HG03095 (cell line): ENCODE measurements at regions not wholly inside any gene's neighbourhood (a gene's known extent, or its start where the extent isn't known, plus 50 kb on each side); places are given as distances from the start of the nearest gene placed in this dataset.
"Not testable (repeated sequence)": the region's sequence is repeated elsewhere in the genome, so short reads cannot be mapped to it uniquely, and the experiment has no call there.

Source experiments
- ATAC-seq: cut with Tn5 transposase; IDR thresholded peaks from one replicate; pipeline ENCODE4 v1.9.1; 2021; ENCODE audit warnings: moderate library complexity; ENCODE audit not compliant: unreplicated experiment

GRCh38 chr16:14002416-14002990 lies 68.6 kb upstream of the MRTFB start:
- ATAC-seq: no peak

DNA sequence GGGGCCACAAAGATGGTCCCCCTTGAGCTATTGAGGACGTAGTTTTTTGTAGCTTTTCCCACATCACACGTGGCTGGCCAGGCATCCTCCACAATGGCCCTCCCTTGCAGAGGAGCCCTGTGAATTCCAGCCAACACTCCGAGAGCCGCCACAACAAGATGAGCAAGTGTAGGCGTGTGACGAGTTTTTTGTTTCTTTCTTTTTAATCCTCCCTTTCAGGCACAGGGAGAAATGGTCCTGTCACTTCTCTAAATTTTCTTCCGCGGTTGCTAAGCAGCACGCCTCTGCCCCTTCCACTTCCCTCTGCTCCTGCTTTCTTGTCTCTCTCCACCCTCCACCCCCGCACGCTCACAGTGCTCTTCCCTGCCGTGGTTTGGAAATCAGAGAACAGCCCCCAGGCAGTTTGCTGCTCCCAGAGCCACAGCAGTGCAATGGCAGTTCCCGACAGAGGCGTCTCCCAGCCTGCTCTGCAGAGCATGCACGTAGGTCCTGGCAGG lies 68.0 kb upstream of the MRTFB start:
- no peak for ATAC-seq

GRCh38 chr16:14004031-14004728 lies 66.9 kb upstream of the MRTFB start:
- no peak for ATAC-seq

DNA sequence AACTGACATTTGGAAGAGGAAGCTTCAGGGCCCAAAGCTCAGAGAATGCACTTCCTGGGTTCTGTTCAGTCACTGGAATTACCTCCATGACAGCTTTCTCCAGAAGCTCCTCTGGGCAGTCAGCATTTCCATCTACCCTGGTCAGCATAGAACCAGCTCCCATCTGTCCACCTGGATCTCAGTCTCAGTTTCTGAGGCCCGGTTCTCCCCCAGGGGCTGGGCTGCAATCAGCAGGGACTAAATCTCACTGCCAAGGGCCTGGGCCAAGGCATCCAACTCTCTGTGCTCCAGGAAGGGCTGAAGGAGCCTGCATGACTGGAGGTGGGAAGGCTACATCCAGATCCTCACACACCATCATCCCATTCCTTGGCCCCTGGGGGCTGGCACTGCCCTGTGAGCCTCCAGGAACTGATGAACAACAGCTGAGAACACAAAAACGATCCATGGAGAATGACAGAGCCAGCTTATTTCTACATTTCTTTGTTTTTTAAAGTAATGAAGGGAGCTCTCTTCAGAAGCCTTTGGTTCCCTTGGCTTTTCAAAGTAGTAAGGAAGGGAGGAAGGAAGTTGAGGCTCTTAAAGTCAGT lies 66.3 kb upstream of the MRTFB start:
- ATAC-seq: no peak

GRCh38 chr16:14005335-14005734 lies 65.8 kb upstream of the MRTFB start:
- ATAC-seq: no peak

- peak; percentile 76 for ATAC-seq
Measured at GRCh38 chr16:14007450-14007849, 63.7 kb upstream of the MRTFB start.

DNA sequence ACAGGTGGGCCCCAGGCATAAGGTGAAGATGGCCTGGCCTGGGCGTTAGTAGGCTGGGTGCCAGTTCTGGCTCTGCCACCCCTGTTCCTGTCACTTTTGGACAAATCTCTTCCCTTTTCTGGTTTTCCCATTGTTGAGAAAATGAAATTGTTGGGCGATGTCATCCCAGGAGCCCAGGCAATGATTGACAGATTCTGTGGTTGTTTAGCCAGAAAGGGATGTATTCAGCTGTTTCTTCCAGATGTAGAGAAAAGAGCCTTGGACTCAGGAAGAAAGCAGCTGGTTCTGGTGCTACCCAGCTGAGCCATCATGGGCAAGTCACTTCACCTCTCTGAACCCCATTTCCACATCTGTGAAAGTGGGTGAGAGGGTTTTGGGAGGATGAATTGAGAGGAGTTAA lies 60.1 kb upstream of the MRTFB start:
- ATAC-seq: no peak

- no peak for ATAC-seq
Measured at GRCh38 chr16:14011846-14012245, 59.3 kb upstream of the MRTFB start.

- ATAC-seq: no peak
Measured at GRCh38 chr16:14013145-14013570, 58.0 kb upstream of the MRTFB start.

DNA sequence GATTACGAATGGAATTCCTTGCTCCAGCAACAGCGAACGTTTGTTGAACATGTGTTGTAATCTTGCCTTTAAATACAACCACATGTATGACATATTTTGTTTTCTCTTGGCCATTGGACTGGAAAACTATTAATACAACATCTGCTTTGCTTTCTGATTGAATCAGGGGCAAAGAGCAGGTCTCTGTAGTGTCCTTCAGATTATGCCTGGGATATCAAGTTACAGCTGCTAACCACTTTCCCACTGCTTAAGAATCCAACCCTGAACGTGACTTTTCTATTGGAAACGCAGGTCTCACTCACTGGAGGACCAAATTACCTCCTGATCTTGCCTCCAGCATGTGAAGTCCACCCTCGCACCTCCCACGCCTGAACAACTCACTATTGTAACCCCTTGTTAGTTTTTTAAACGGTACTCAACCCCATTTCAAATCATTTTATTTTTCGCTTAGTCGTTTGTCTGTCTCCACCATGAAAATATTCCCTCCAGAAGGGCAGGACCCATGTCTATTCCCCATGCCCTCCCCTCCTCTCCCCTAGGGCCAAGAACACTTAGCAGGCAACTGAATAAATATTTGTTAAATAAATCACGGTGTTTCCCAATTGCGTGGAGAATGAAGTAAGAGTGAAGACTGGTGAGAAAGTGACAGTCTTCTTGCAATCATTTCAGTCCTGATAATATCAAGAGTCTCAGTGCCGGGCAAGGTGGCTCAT lies 57.4 kb upstream of the MRTFB start:
- ATAC-seq: no peak

DNA sequence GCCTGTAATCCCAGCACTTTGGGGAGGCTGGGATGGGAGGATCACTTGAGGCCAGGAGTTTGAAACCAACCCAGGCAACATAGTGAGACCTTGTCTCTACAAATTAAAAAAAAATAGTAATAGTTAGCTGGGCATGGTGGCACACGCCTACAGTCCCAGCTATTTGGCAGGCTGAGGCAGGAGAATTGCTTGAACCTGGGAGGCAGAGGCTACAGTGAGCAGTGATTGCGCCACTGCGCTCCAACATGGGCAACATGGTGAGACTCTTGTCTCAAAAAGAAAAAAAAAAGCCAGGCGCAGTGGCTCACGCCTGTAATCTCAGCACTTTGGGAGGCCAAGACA lies 56.9 kb upstream of the MRTFB start:
- no peak for ATAC-seq

- ATAC-seq: no peak
Measured at GRCh38 chr16:14015033-14015432, 56.1 kb upstream of the MRTFB start.

GRCh38 chr16:14015461-14015860 lies 55.7 kb upstream of the MRTFB start:
- ATAC-seq: no peak

DNA sequence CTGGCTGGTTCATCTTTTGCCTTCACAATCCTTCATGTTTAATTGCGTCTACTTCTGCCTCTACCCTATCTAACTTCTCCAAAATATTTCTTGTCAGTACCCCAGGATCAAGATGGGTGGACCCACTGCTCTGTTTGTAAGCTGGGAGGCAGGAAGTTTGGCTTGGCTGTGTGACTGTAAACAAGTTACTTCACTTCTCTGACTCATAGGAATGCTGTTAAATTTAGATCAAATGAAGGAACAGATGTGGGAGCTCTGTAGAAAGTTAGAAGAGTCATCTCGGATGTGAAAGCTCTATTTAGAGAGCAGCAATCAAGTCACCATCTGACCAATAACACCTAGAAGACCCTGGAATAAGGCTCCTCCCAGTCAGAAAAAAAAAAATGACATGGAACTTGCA lies 55.2 kb upstream of the MRTFB start:
- no peak for ATAC-seq

DNA sequence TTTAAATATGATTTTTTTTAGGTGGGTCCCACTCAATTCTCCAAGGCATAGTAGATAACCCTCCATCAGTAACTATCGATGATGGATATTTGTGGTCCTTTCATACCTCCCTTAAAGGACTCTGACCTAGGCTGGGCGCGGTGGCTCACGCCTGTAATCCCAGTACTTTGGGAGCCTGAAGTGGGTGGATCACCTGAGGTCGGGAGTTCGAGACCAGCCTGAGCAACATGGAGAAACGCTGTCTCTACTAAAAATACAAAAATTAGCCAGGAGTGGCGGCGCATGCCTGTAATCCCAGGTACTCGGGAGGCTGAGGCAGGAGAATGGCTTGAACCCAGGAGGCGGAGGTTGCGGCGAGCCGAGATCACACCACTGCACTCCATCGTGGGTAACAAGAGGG lies 54.8 kb upstream of the MRTFB start:
- not testable (repeated sequence) for ATAC-seq

- no peak for ATAC-seq
Measured at GRCh38 chr16:14017886-14018285, 53.2 kb upstream of the MRTFB start.

GRCh38 chr16:14018851-14019250 lies 52.3 kb upstream of the MRTFB start:
- ATAC-seq: no peak

DNA sequence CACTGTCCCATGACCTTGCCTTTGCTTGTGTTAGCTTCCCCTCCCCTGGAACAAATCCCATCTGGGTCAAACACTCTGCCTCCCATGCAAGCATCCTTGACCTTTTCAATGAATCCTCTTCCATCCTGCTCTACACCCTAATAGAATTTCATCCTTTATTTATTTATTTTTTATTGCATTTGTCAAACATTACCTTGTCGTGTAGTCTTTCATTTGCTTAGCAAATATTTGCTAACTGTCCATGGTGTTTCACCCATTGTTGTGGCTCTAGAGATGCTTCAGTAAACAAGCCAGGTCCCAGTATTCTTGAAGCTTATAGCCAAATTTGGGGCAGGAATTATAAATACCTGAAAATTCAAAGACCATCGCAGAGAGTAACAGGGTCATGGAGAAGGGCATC lies 51.0 kb upstream of the MRTFB start:
- ATAC-seq: no peak
